IMR-90 (cell line): ENCODE measurements at regions not wholly inside any gene's neighbourhood (a gene's known extent, or its start where the extent isn't known, plus 50 kb on each side); places are given as distances from the start of the nearest gene placed in this dataset.

Experiments
- ATAC-seq: fragments of 200-7000 bp; cut with Tn5 transposase; 2 replicates; pipeline ENCODE4 v1.9.1; 2020; ENCODE audit warnings: low read depth, mild to moderate bottlenecking, moderate library complexity
- BruUV-seq: library from RNA; stranded (reverse); fragments of 400-500 nt; replicated peaks from 2 replicates; lab custom pipeline; 2021; lab: Mats Ljungman, UMichigan
- CTCF ChIA-PET: fragments of 300-600 bp; formaldehyde crosslinking; extraction: SDS; loops from one replicate; lab custom pipeline; 2021; ENCODE audit warnings: antibody characterized with exemption; lab: Yijun Ruan, JAX
- POLR2A ChIA-PET: fragments of 300-600 bp; sonication (Branson Sonifier 250); formaldehyde crosslinking; loops from one replicate; lab custom pipeline; 2022; ENCODE audit warnings: antibody characterized with exemption; ENCODE audit not compliant: unreplicated experiment; lab: Charles Lee
- DNase-seq: peaks from one replicate; pipeline ENCODE4 v3.0.0; 2013
- H2AFZ ChIP-seq: replicated peaks from 2 replicates; pipeline ENCODE3; 2013; ENCODE audit warnings: low read length, mild to moderate bottlenecking; ENCODE audit not compliant: poor library complexity
- H2AK5ac ChIP-seq: 2 replicates; pipeline ENCODE4 v1.6.1; 2013; ENCODE audit warnings: low read depth, low read length, inconsistent platforms
- H2AK9ac ChIP-seq: replicated peaks from 2 replicates; pipeline ENCODE3; 2013; ENCODE audit warnings: mild to moderate bottlenecking, low read depth, low read length, moderate library complexity; ENCODE audit not compliant: poor library complexity
- H2BK120ac ChIP-seq: 2 replicates; pipeline ENCODE4 v1.6.1; 2013; ENCODE audit warnings: low read depth, low read length, inconsistent platforms
- H2BK15ac ChIP-seq: 3 replicates; pipeline ENCODE4 v1.6.1; 2013; ENCODE audit warnings: low read depth, low read length, inconsistent platforms
- H2BK20ac ChIP-seq: 2 replicates; pipeline ENCODE4 v1.6.1; 2013; ENCODE audit warnings: low read depth, mild to moderate bottlenecking, inconsistent platforms, low read length, moderate library complexity
- H2BK5ac ChIP-seq: 2 replicates; pipeline ENCODE4 v1.6.1; 2013; ENCODE audit warnings: mild to moderate bottlenecking, low read depth, low read length, inconsistent platforms; ENCODE audit not compliant: poor library complexity, severe bottlenecking
- H3K14ac ChIP-seq: replicated peaks from 2 replicates; pipeline ENCODE4 v1.6.1; 2013; ENCODE audit warnings: low read depth, low read length, inconsistent platforms
- H3K18ac ChIP-seq: 2 replicates; pipeline ENCODE4 v1.6.1; 2013; ENCODE audit warnings: low read depth, low read length, control low read depth
- H3K23ac ChIP-seq: 2 replicates; pipeline ENCODE4 v1.6.1; 2013; ENCODE audit warnings: low read depth, low read length, inconsistent platforms
- H3K27ac ChIP-seq: 2 replicates; pipeline ENCODE4 v1.5.1; 2013; ENCODE audit warnings: mild to moderate bottlenecking, control low read depth, low read length; ENCODE audit not compliant: insufficient read depth
- H3K27me3 ChIP-seq: 2 replicates; pipeline ENCODE4 v1.6.1; 2013; ENCODE audit warnings: low read length; ENCODE audit not compliant: control insufficient read depth, insufficient read depth
- H3K36me3 ChIP-seq: 2 replicates; pipeline ENCODE4 v1.6.1; 2013; ENCODE audit warnings: low read length, mixed read lengths; ENCODE audit not compliant: control insufficient read depth, insufficient read depth
- H3K4ac ChIP-seq: 2 replicates; pipeline ENCODE4 v1.6.1; 2013; ENCODE audit warnings: low read depth, low read length, inconsistent platforms
- H3K4me1 ChIP-seq: 2 replicates; pipeline ENCODE4 v1.6.1; 2013; ENCODE audit warnings: low read length, mixed read lengths; ENCODE audit not compliant: control insufficient read depth, insufficient read depth
- H3K4me2 ChIP-seq: 2 replicates; pipeline ENCODE4 v1.6.1; 2013; ENCODE audit warnings: low read depth, mild to moderate bottlenecking, control low read depth, low read length, moderate library complexity
- H3K4me3 ChIP-seq: 2 replicates; pipeline ENCODE4 v1.5.1; 2013; ENCODE audit warnings: low read depth, mild to moderate bottlenecking, control low read depth, low read length, moderate library complexity; ENCODE audit not compliant: insufficient read depth
- H3K56ac ChIP-seq: 2 replicates; pipeline ENCODE4 v1.6.1; 2013; ENCODE audit warnings: low read length, inconsistent platforms; ENCODE audit not compliant: insufficient read depth; ENCODE audit errors: extremely low read depth
- H3K79me1 ChIP-seq, 2 experiments: 2 replicates each; pipeline ENCODE4 v1.6.1; 2013; ENCODE audit warnings: low read length in 2 of 2, inconsistent platforms in 1 of 2, low read depth in 1 of 2
- H3K9ac ChIP-seq: 2 replicates; pipeline ENCODE4 v1.6.1; 2013; ENCODE audit warnings: low read depth, low read length, control low read depth
- H3K9me1 ChIP-seq: 2 replicates; pipeline ENCODE4 v1.6.1; 2013; ENCODE audit warnings: low read length, inconsistent platforms; ENCODE audit not compliant: insufficient read depth
- H3K9me3 ChIP-seq: 2 replicates; pipeline ENCODE4 v1.6.1; 2013; ENCODE audit warnings: low read length; ENCODE audit not compliant: control insufficient read depth, insufficient read depth
- H4K20me1 ChIP-seq: 2 replicates; pipeline ENCODE4 v1.6.1; 2013; ENCODE audit warnings: low read length, inconsistent platforms; ENCODE audit not compliant: insufficient read depth
- H4K5ac ChIP-seq: 2 replicates; pipeline ENCODE4 v1.6.1; 2013; ENCODE audit warnings: mild to moderate bottlenecking, low read depth, low read length, control low read depth
- H4K8ac ChIP-seq, 2 experiments: 2 replicates each; pipeline ENCODE4 v1.6.1; 2013; ENCODE audit warnings: low read depth in 2 of 2, low read length in 2 of 2, control low read depth in 1 of 2, inconsistent platforms in 1 of 2
- H4K91ac ChIP-seq: 2 replicates; pipeline ENCODE4 v1.6.1; 2013; ENCODE audit warnings: low read depth, low read length, inconsistent platforms; ENCODE audit not compliant: insufficient read depth
- CEBPB ChIP-seq: IDR thresholded peaks from 2 replicates; pipeline ENCODE4 v1.6.1; 2012; ENCODE audit warnings: low read depth, low read length, improper control_type of control experiment
- MAZ ChIP-seq: IDR thresholded peaks from 2 replicates; pipeline ENCODE4 v1.6.1; 2012; ENCODE audit warnings: low read depth, mild to moderate bottlenecking, low read length, improper control_type of control experiment, moderate library complexity, borderline replicate concordance
- MXI1 ChIP-seq: IDR thresholded peaks from 2 replicates; pipeline ENCODE4 v1.6.1; 2012; ENCODE audit warnings: low read depth, mild to moderate bottlenecking, low read length, moderate library complexity, borderline replicate concordance
- RAD21 ChIP-seq: IDR thresholded peaks from 2 replicates; pipeline ENCODE4 v1.6.1; 2012; ENCODE audit warnings: low read length, improper control_type of control experiment
- RCOR1 ChIP-seq: IDR thresholded peaks from 2 replicates; pipeline ENCODE4 v1.6.1; 2012; ENCODE audit warnings: mild to moderate bottlenecking, low read length, improper control_type of control experiment; ENCODE audit not compliant: insufficient replicate concordance
- WGBS, 2 experiments: methylation state at CpG; one replicate each; pipeline versions ENCODE4 v1.1.5 to v1.1.7; 2013; ENCODE audit warnings: missing lambda C conversion rate in 2 of 2; ENCODE audit not compliant: insufficient read length in 1 of 2; ENCODE audit errors: extremely low coverage in 2 of 2; 5-methylcytosine and 5-hydroxymethylcytosine counted together
- dilution Hi-C: fragments of 300-500 bp; cut with HindIII; formaldehyde crosslinking; loops from one replicate; pipeline ENCODE4 v1.14.3; 2018; ENCODE audit warnings: low sequenced_read_pairs; ENCODE audit not compliant: unreplicated experiment
- in situ Hi-C: fragments of 300-500 bp; cut with MboI; formaldehyde crosslinking; loops from 3 replicates; pipeline ENCODE4 v1.14.3; 2019; ENCODE audit warnings: low sequenced_read_pairs, inconsistent platforms, mixed read lengths
- intact Hi-C: fragments of 100-400 bp; cut with micrococcal nuclease; formaldehyde crosslinking; loops from 2 replicates; pipeline ENCODE4 v1.10.0; 2022
- TF ChIP-seq, protein P1 (sequence below): conservative IDR thresholded peaks from 2 replicates; pipeline ENCODE4 v1.5.1; 2012; ENCODE audit warnings: mild to moderate bottlenecking, low read depth, low read length, improper control_type of control experiment
- TF ChIP-seq, protein P2 (sequence below): fragments of 150-350 bp; IDR thresholded peaks from 2 replicates; pipeline ENCODE4 v1.6.1; 2017; ENCODE audit warnings: mild to moderate bottlenecking, antibody characterized with exemption, low read length, low read depth

DNA sequence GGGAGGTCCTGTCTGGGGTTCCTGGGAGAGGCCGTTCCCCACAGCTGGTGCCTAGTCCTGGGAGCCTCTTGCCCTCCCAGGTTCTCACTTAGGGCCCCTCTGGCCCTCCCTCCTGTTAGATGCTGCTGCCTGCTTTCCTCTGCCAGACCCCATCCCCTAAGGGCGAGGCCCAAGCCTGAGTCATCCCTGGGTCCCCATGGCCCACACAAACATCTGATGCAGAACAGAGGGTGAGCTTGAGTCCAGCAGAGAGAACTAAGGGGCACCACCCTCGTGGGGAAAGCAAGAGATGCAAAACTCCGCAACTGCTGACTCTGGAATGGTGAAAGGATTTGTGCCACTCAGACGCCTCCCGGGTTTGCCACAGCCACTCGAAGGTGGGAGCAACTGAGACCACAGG is 58.8 kb upstream of the TRPM1 start:
- Histone ChIP-seq H2AFZ (no peak overlapping the region), H3K9me1 (no peaks in the 10 kb centered on the region), H3K27ac (no peak overlapping the region), H3K9me3 (no peaks in the 10 kb centered on the region), H3K4me1 (no peaks in the 10 kb centered on the region), H3K9ac (no peak overlapping the region), H4K5ac (no peak overlapping the region), H2BK120ac (no peak overlapping the region), H4K91ac (no peak overlapping the region), H3K14ac (no peak overlapping the region), H3K18ac (no peak overlapping the region), H4K8ac (no peak overlapping the region), H3K79me1 (no peaks in the 10 kb centered on the region), H3K56ac (no peak overlapping the region), H2BK5ac (no peak overlapping the region), H4K20me1 (no peaks in the 10 kb centered on the region), H3K4me3 (no peak overlapping the region), H2AK9ac (no peak overlapping the region), H3K36me3 (no peaks in the 10 kb centered on the region), H2BK20ac (no peak overlapping the region), H3K4me2 (no peak overlapping the region), H3K27me3 (peaks cover 24% of the 10 kb centered on the region), H2BK15ac (no peak overlapping the region), H2AK5ac (no peak overlapping the region), H3K23ac (no peak overlapping the region), H3K4ac (no peak overlapping the region)
- DNase-seq (no peak), ATAC-seq (no peak)
- dilution Hi-C loops (no loop called here), in situ Hi-C loops (no loop called here), intact Hi-C loops (no loop called here)
- ChIA-PET CTCF (interaction anchor here (0.6 kb wide), 1 partner anchor 1912 kb away, joined by 3 read pairs; no protein-coding TSS in a partner anchor), POLR2A (no interaction called here)
- BruUV-seq, result no TSS peak
- TF ChIP-seq RAD21, result no peak
- TF ChIP-seq RCOR1, result no peak
- TF ChIP-seq MXI1, result no peak
- TF ChIP-seq CEBPB, result no peak
- TF ChIP-seq, protein P1, sequence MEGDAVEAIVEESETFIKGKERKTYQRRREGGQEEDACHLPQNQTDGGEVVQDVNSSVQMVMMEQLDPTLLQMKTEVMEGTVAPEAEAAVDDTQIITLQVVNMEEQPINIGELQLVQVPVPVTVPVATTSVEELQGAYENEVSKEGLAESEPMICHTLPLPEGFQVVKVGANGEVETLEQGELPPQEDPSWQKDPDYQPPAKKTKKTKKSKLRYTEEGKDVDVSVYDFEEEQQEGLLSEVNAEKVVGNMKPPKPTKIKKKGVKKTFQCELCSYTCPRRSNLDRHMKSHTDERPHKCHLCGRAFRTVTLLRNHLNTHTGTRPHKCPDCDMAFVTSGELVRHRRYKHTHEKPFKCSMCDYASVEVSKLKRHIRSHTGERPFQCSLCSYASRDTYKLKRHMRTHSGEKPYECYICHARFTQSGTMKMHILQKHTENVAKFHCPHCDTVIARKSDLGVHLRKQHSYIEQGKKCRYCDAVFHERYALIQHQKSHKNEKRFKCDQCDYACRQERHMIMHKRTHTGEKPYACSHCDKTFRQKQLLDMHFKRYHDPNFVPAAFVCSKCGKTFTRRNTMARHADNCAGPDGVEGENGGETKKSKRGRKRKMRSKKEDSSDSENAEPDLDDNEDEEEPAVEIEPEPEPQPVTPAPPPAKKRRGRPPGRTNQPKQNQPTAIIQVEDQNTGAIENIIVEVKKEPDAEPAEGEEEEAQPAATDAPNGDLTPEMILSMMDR, result no peak
- no peak for TF ChIP-seq MAZ
- TF ChIP-seq, protein P2, sequence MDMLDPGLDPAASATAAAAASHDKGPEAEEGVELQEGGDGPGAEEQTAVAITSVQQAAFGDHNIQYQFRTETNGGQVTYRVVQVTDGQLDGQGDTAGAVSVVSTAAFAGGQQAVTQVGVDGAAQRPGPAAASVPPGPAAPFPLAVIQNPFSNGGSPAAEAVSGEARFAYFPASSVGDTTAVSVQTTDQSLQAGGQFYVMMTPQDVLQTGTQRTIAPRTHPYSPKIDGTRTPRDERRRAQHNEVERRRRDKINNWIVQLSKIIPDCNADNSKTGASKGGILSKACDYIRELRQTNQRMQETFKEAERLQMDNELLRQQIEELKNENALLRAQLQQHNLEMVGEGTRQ, result no peak
- WGBS, 2 experiments, result 61% methylated on average over 4 of the region's 7 CpGs; no CpG with 5 or more reads in 1 of the 2 experiments
